22Rv1 (cell line): ENCODE measurements at regions not wholly inside any gene's neighbourhood (a gene's known extent, or its start where the extent isn't known, plus 50 kb on each side); places are given as distances from the start of the nearest gene placed in this dataset.

Experiments used
- CTCF ChIP-seq: fragments of 450-650 bp; IDR thresholded peaks from 2 replicates; pipeline ENCODE4 v1.5.1; 2017; ENCODE audit warnings: mild to moderate bottlenecking
- ZFX ChIP-seq: fragments of 450-650 bp; IDR thresholded peaks from 2 replicates; pipeline ENCODE4 v1.6.1; 2017; ENCODE audit warnings: antibody characterized with exemption, borderline replicate concordance

GRCh38 chr20:19908576-19908975 is 108.6 kb upstream of the NAA20 start:
- TF ChIP-seq CTCF (no peak), ZFX (no peak)
